Ovary (tissue), 7 donors: ENCODE measurements at regions not wholly inside any gene's neighbourhood (a gene's known extent, or its start where the extent isn't known, plus 50 kb on each side); places are given as distances from the start of the nearest gene placed in this dataset.

Source experiments
- DNase-seq, 5 donors: peaks; one replicate each; pipeline ENCODE4 v3.0.0-alpha.2; 2019 to 2020
- H3K27ac ChIP-seq, 2 donors: fragments of 200-600 bp; one replicate each; pipeline versions ENCODE4 v1.5.1 to v1.8.0; 2019 to 2022
- H3K27me3 ChIP-seq: fragments of 200-600 bp; one replicate; pipeline ENCODE4 v1.8.0; 2022
- H3K36me3 ChIP-seq: fragments of 200-600 bp; sonication (generic); one replicate; pipeline ENCODE4 v1.5.1; 2019
- H3K4me1 ChIP-seq: one replicate; pipeline ENCODE4 v1.8.1; 2013; ENCODE audit warnings: mild to moderate bottlenecking, moderate library complexity; ENCODE audit not compliant: insufficient read depth
- H3K4me3 ChIP-seq: fragments of 200-600 bp; sonication (generic); one replicate; pipeline ENCODE4 v1.5.1; 2017
- H3K9me3 ChIP-seq, 2 donors: fragments of 200-600 bp in 1 of 2; sonication (generic) in 1 of 2; one replicate each; pipeline versions ENCODE4 v1.5.1 to v1.8.1; 2013 to 2019; ENCODE audit warnings: mild to moderate bottlenecking in 1 of 2, moderate library complexity in 1 of 2
- CTCF ChIP-seq, 3 donors: fragments of 450-650 bp in 2 of 3; fragments of 200-600 bp in 1 of 3; IDR thresholded peaks; one replicate each; pipeline versions ENCODE4 v1.5.1 to v1.8.0; 2016 to 2022; ENCODE audit warnings: antibody characterized with exemption in 3 of 3, mild to moderate bottlenecking in 1 of 3
- EP300 ChIP-seq: sonication (generic); formaldehyde crosslinking; IDR thresholded peaks from one replicate; pipeline ENCODE4 v1.6.1; 2017; ENCODE audit warnings: antibody characterized with exemption
- POLR2A ChIP-seq: fragments of 450-650 bp; IDR thresholded peaks from one replicate; pipeline ENCODE4 v1.6.1; 2017; ENCODE audit warnings: antibody characterized with exemption, mild to moderate bottlenecking, moderate library complexity
- WGBS, 3 donors: extraction: QIAGEN DNeasy Blood & Tissue Kit in 1 of 3; methylation state at CpG; one replicate each; pipeline versions ENCODE4 v1.1.5 to v1.1.7; 2013 to 2017; 5-methylcytosine and 5-hydroxymethylcytosine counted together
- intact Hi-C, 4 donors: fragments of 100-400 bp; cut with DNase I; formaldehyde crosslinking; loops; one replicate each; pipeline versions ENCODE4 v1.11.0 to v1.15.1; 2022 to 2023
- donor health status: DM: no; HTN: no; CAD: no; lungs with moderate emphysema.
- donor health status: DM: no; HTN: no; CAD: no.
- donor health status: Bipolar disorder and iron deficiency.
- donor health status: DM: no; HTN: no; CAD: no.
- donor health status: DM: yes; HTN: yes; CAD: no.

- H3K36me3 ChIP-seq = no peaks in the 10 kb centered on the region
- no peak overlapping the region for H3K27ac ChIP-seq
- DNase-seq = no peak
- intact Hi-C loops = no loop called here
- H3K9me3 ChIP-seq = no peaks in the 10 kb centered on the region
- no peak overlapping the region for H3K4me3 ChIP-seq
- 76 to 87% (median 84%) methylated on average over 11 of the region's 11 CpGs for WGBS, 3 donors
- no peaks in the 10 kb centered on the region for H3K4me1 ChIP-seq
- no peak for TF ChIP-seq POLR2A
- TF ChIP-seq CTCF (IDR thresholded peaks at IDR 0.05) = no peak
- no peak for TF ChIP-seq EP300
- H3K27me3 ChIP-seq = no peaks in the 10 kb centered on the region
These were observed 153.6 kb downstream of the SHANK2 start for GRCh38 chr11:71098776-71099175.

GRCh38 chr11:71097506-71098240, 154.7 kb downstream of the SHANK2 start:
- TF ChIP-seq CTCF (IDR thresholded peaks at IDR 0.05) = no peak
- no peak for TF ChIP-seq POLR2A
- no peak for TF ChIP-seq EP300
- Histone ChIP-seq H3K9me3 (no peaks in the 10 kb centered on the region), H3K27ac (no peak overlapping the region), H3K36me3 (no peaks in the 10 kb centered on the region), H3K27me3 (no peaks in the 10 kb centered on the region), H3K4me3 (no peak overlapping the region), H3K4me1 (no peaks in the 10 kb centered on the region)
- intact Hi-C loops = no loop called here
- WGBS, 3 donors = 53 to 63% (median 61%) methylated on average over 12 of the region's 12 CpGs
- DNase-seq = no peak

- Histone ChIP-seq H3K27me3 (no peaks in the 10 kb centered on the region), H3K4me3 (no peak overlapping the region), H3K27ac (no peak overlapping the region), H3K9me3 (no peaks in the 10 kb centered on the region), H3K4me1 (no peaks in the 10 kb centered on the region), H3K36me3 (no peaks in the 10 kb centered on the region)
- WGBS, 3 donors = 65 to 69% (median 66%) methylated on average over 10 of the region's 10 CpGs
- intact Hi-C loops = no loop called here
- TF ChIP-seq POLR2A = no peak
- DNase-seq = no peak
These were observed 155.5 kb downstream of the SHANK2 start for GRCh38 chr11:71096751-71097388.

- no peak for TF ChIP-seq POLR2A
- no peak for TF ChIP-seq CTCF (IDR thresholded peaks at IDR 0.05)
- no peak for TF ChIP-seq EP300
- Histone ChIP-seq H3K4me1 (no peaks in the 10 kb centered on the region), H3K36me3 (no peaks in the 10 kb centered on the region), H3K9me3 (no peaks in the 10 kb centered on the region), H3K4me3 (no peak overlapping the region), H3K27ac (no peak overlapping the region), H3K27me3 (no peaks in the 10 kb centered on the region)
- WGBS, 3 donors = 61 to 70% (median 62%) methylated on average over 9 of the region's 9 CpGs
- intact Hi-C loops = no loop called here
- no peak for DNase-seq
These were observed 157.0 kb downstream of the SHANK2 start for GRCh38 chr11:71095294-71095850.
